ENCODE measurements at regions not wholly inside any gene's neighbourhood (a gene's known extent, or its start where the extent isn't known, plus 50 kb on each side); places are given as distances from the start of the nearest gene placed in this dataset.
A peak's percentile ranks its signal among the peaks of the same experiment; 100 is the strongest.

GRCh38 chr20:48042628-48043027 lies 257.3 kb upstream of the SULF2 start:
- intact Hi-C loops (cut with DNase I; ENCODE audit: low total_unique reads): no loop called here
- peak overlapping the region in 1 of 2 donors; percentile 76 for H3K27ac ChIP-seq
- no peaks in the 10 kb centered on the region for H3K9me3 ChIP-seq
- no peaks in the 10 kb centered on the region for H3K36me3 ChIP-seq
- H3K4me1 ChIP-seq: no peaks in the 10 kb centered on the region
- no peak for DNase-seq
- no peaks in the 10 kb centered on the region for H3K27me3 ChIP-seq
- TF ChIP-seq POLR2A (IDR thresholded peaks at IDR 0.05): no peak
- TF ChIP-seq, protein P1, sequence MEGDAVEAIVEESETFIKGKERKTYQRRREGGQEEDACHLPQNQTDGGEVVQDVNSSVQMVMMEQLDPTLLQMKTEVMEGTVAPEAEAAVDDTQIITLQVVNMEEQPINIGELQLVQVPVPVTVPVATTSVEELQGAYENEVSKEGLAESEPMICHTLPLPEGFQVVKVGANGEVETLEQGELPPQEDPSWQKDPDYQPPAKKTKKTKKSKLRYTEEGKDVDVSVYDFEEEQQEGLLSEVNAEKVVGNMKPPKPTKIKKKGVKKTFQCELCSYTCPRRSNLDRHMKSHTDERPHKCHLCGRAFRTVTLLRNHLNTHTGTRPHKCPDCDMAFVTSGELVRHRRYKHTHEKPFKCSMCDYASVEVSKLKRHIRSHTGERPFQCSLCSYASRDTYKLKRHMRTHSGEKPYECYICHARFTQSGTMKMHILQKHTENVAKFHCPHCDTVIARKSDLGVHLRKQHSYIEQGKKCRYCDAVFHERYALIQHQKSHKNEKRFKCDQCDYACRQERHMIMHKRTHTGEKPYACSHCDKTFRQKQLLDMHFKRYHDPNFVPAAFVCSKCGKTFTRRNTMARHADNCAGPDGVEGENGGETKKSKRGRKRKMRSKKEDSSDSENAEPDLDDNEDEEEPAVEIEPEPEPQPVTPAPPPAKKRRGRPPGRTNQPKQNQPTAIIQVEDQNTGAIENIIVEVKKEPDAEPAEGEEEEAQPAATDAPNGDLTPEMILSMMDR (IDR thresholded peaks at IDR 0.05): no peak
- no peak overlapping the region for H3K4me3 ChIP-seq

GRCh38 chr20:48041078-48041780 lies 255.9 kb upstream of the SULF2 start:
- TF ChIP-seq, protein P1 (IDR thresholded peaks at IDR 0.05): no peak
- TF ChIP-seq POLR2A (IDR thresholded peaks at IDR 0.05): no peak
- Histone ChIP-seq H3K9me3 (no peaks in the 10 kb centered on the region), H3K36me3 (no peaks in the 10 kb centered on the region), H3K27ac (peak overlapping the region; percentile 72 to 76), H3K4me3 (no peak overlapping the region), H3K4me1 (no peaks in the 10 kb centered on the region), H3K27me3 (no peaks in the 10 kb centered on the region)
- intact Hi-C loops (cut with DNase I; ENCODE audit: low total_unique reads): no loop called here
- DNase-seq: peak; percentile 46 to 62

DNA sequence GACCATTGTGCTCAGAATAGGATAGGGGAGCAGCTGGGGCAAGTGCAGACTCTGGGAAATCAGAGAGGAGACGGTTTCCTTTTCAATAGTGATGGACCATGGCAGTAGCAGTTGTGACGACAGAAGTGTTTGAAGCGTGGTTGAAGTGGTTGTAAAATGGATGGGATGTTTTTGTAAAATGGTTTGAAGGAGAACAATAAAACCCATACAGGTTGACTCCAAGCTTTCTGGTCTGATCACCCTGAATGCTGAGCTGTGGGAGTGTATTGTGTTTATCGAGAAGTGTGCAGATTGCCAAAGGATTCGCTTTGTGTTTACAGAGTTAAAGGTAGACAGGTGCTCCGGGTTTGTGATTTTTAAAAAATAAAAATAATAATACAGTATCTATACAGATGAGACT lies 255.2 kb upstream of the SULF2 start:
- no peak for DNase-seq
- H3K27ac ChIP-seq: peak overlapping the region; percentile 72 to 76
- H3K9me3 ChIP-seq: no peaks in the 10 kb centered on the region
- H3K4me3 ChIP-seq: no peak overlapping the region
- TF ChIP-seq POLR2A (IDR thresholded peaks at IDR 0.05): no peak
- TF ChIP-seq, protein P1 (IDR thresholded peaks at IDR 0.05): no peak
- H3K36me3 ChIP-seq: no peaks in the 10 kb centered on the region
- intact Hi-C loops (cut with DNase I; ENCODE audit: low total_unique reads): no loop called here
- H3K4me1 ChIP-seq: no peaks in the 10 kb centered on the region
- H3K27me3 ChIP-seq: no peaks in the 10 kb centered on the region

DNA sequence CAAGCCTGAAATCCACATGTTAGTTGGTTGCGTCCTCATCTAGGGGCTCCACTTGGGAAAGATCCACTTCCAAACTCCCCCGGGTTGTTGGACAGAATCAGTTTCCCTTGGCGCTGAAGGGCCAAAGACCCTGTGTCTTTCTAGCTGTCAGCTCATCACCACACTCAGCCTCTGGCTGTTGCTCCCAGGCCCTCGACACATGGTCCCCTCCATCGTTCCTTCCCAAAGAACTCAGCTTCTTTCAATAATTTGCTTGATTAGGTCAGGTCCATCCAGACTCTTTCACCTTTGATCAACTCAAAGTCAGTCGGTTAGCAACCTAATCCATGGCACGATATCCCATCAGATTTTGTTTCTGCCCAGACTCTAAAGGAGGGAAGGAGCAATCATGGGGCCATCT lies 254.8 kb upstream of the SULF2 start:
- peak overlapping the region; percentile 72 to 76 for H3K27ac ChIP-seq
- H3K9me3 ChIP-seq: no peaks in the 10 kb centered on the region
- TF ChIP-seq POLR2A (IDR thresholded peaks at IDR 0.05): no peak
- TF ChIP-seq, protein P1 (IDR thresholded peaks at IDR 0.05): no peak
- no peaks in the 10 kb centered on the region for H3K4me1 ChIP-seq
- H3K36me3 ChIP-seq: no peaks in the 10 kb centered on the region
- DNase-seq: no peak
- H3K27me3 ChIP-seq: no peaks in the 10 kb centered on the region
- no peak overlapping the region for H3K4me3 ChIP-seq
- intact Hi-C loops (cut with DNase I; ENCODE audit: low total_unique reads): no loop called here

DNA sequence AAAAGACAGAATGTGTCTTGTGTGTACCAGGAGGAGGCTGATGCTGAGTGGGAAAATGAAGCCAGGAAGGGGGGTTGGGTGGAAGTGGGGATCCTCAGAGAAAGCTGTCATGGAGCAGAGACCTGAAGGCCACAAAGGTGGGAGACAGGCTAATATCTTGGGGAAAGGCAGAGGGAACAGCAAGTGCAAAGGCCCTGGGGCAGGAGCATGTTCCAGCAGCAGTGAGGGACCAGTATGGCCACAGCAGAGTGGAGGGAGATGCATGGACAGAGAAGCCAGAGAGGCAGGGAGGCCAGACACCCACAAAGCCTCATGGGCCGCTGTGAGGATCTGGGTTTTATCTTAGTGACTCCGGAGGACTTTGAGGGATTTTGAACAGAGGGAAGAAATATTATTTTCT lies 254.2 kb upstream of the SULF2 start:
- intact Hi-C loops (cut with DNase I; ENCODE audit: low total_unique reads): no loop called here
- Histone ChIP-seq H3K4me3 (no peak overlapping the region), H3K9me3 (no peaks in the 10 kb centered on the region), H3K27ac (peak overlapping the region in 1 of 2 donors; percentile 76), H3K36me3 (no peaks in the 10 kb centered on the region), H3K27me3 (no peaks in the 10 kb centered on the region), H3K4me1 (no peaks in the 10 kb centered on the region)
- TF ChIP-seq, protein P1 (IDR thresholded peaks at IDR 0.05): no peak
- no peak for TF ChIP-seq POLR2A (IDR thresholded peaks at IDR 0.05)
- DNase-seq: no peak
